NB4 (cell line): ENCODE measurements at regions not wholly inside any gene's neighbourhood (a gene's known extent, or its start where the extent isn't known, plus 50 kb on each side); places are given as distances from the start of the nearest gene placed in this dataset.

ENCODE experiments used
- DNase-seq: peaks from one replicate; pipeline ENCODE4 v3.0.0; 2010; ENCODE audit warnings: low read depth
- H3K4me3 ChIP-seq: one replicate; pipeline ENCODE4 v1.5.1; 2011; ENCODE audit warnings: mild to moderate bottlenecking, low read depth, low read length, moderate library complexity
- CTCF ChIP-seq: IDR thresholded peaks from one replicate; pipeline ENCODE4 v1.5.1; 2012; ENCODE audit warnings: low read depth, low read length
- MAX ChIP-seq: IDR thresholded peaks from 2 replicates; pipeline ENCODE4 v1.6.1; 2011; ENCODE audit warnings: low read depth, low read length
- MYC ChIP-seq: IDR thresholded peaks from 2 replicates; pipeline ENCODE4 v1.6.1; 2011; ENCODE audit warnings: low read depth, low read length
- POLR2A ChIP-seq: IDR thresholded peaks from 2 replicates; pipeline ENCODE4 v1.6.1; 2011; ENCODE audit warnings: mild to moderate bottlenecking; ENCODE audit not compliant: insufficient read length; ENCODE audit errors: extremely low read depth

GRCh38 chr2:198662905-198663304 lies 794.8 kb downstream of the SATB2 start:
- no peak for TF ChIP-seq CTCF
- TF ChIP-seq POLR2A, result no peak
- TF ChIP-seq MYC, result no peak
- TF ChIP-seq MAX, result no peak
- H3K4me3 ChIP-seq, result no peak overlapping the region
- no peak for DNase-seq

GRCh38 chr2:198660501-198660900 lies 797.2 kb downstream of the SATB2 start:
- no peak for DNase-seq
- no peak overlapping the region for H3K4me3 ChIP-seq
- no peak for TF ChIP-seq MYC

GRCh38 chr2:198659096-198659870 lies 798.5 kb downstream of the SATB2 start:
- no peak overlapping the region for H3K4me3 ChIP-seq
- no peak for TF ChIP-seq MYC
- no peak for TF ChIP-seq MAX
- no peak for TF ChIP-seq CTCF
- TF ChIP-seq POLR2A, result no peak
- no peak for DNase-seq

GRCh38 chr2:198657512-198658121 lies 800.1 kb downstream of the SATB2 start:
- no peak overlapping the region for H3K4me3 ChIP-seq
- TF ChIP-seq MAX (no peak), CTCF (peak; percentile 45)
- peak; percentile 37 for DNase-seq

GRCh38 chr2:198656869-198657268 lies 800.9 kb downstream of the SATB2 start:
- TF ChIP-seq MAX (no peak), CTCF (no peak), MYC (no peak), POLR2A (no peak)
- no peak overlapping the region for H3K4me3 ChIP-seq
- no peak for DNase-seq

- no peak for DNase-seq
- H3K4me3 ChIP-seq, result no peak overlapping the region
- TF ChIP-seq CTCF (no peak), MAX (no peak), MYC (no peak)
These were observed 803.1 kb downstream of the SATB2 start for GRCh38 chr2:198654646-198655045.
